KOPT-K1 (cell line): ENCODE measurements at regions not wholly inside any gene's neighbourhood (a gene's known extent, or its start where the extent isn't known, plus 50 kb on each side); places are given as distances from the start of the nearest gene placed in this dataset.

Experiments
- H3K27ac ChIP-seq: fragments of 200-600 bp; sonication (generic); 2 replicates; pipeline ENCODE4 v1.5.1; 2016; ENCODE audit warnings: antibody characterized with exemption, mild to moderate bottlenecking, low read depth, low read length; ENCODE audit not compliant: poor library complexity, severe bottlenecking
- H3K36me3 ChIP-seq: fragments of 200-600 bp; sonication (generic); 2 replicates; pipeline ENCODE4 v1.5.1; 2017; ENCODE audit warnings: antibody characterized with exemption, mild to moderate bottlenecking, low read length, moderate library complexity; ENCODE audit not compliant: insufficient read depth
- H3K9me3 ChIP-seq: fragments of 200-600 bp; sonication (generic); 2 replicates; pipeline ENCODE4 v1.5.1; 2017; ENCODE audit warnings: antibody characterized with exemption, low read length, mild to moderate bottlenecking; ENCODE audit not compliant: insufficient read depth, poor library complexity, severe bottlenecking

- Histone ChIP-seq H3K27ac (no peak overlapping the region), H3K36me3 (no peaks in the 10 kb centered on the region), H3K9me3 (no peaks in the 10 kb centered on the region)
Measured at GRCh38 chr20:5377484-5377883, 60.7 kb upstream of the PROKR2 start.

- H3K36me3 ChIP-seq = no peaks in the 10 kb centered on the region
- no peaks in the 10 kb centered on the region for H3K9me3 ChIP-seq
- H3K27ac ChIP-seq = no peak overlapping the region
Measured at GRCh38 chr20:5376228-5376627, 59.5 kb upstream of the PROKR2 start.

GRCh38 chr20:5374171-5374570, 57.4 kb upstream of the PROKR2 start:
- Histone ChIP-seq H3K27ac (no peak overlapping the region), H3K9me3 (no peaks in the 10 kb centered on the region), H3K36me3 (no peaks in the 10 kb centered on the region)

GRCh38 chr20:5372371-5372770, 55.6 kb upstream of the PROKR2 start:
- Histone ChIP-seq H3K27ac (no peak overlapping the region), H3K36me3 (no peaks in the 10 kb centered on the region), H3K9me3 (peaks cover 2% of the 10 kb centered on the region)

GRCh38 chr20:5369629-5370028, 52.9 kb upstream of the PROKR2 start:
- Histone ChIP-seq H3K27ac (no peak overlapping the region), H3K36me3 (no peaks in the 10 kb centered on the region), H3K9me3 (peaks cover 14% of the 10 kb centered on the region)
